Choroid plexus epithelial cell (primary cell): ENCODE measurements at regions not wholly inside any gene's neighbourhood (a gene's known extent, or its start where the extent isn't known, plus 50 kb on each side); places are given as distances from the start of the nearest gene placed in this dataset.

Experiments used
- DNase-seq: peaks from one replicate; pipeline ENCODE4 v3.0.0-alpha.2; 2010; ENCODE audit warnings: low read depth
- H3K4me3 ChIP-seq: 2 replicates; pipeline ENCODE4 v1.5.1; 2011; ENCODE audit warnings: low read depth, mild to moderate bottlenecking, control low read depth, low read length, moderate library complexity
- CTCF ChIP-seq: conservative IDR thresholded peaks from 2 replicates; pipeline ENCODE4 v1.5.1; 2011; ENCODE audit warnings: low read depth, mild to moderate bottlenecking, control low read depth, inconsistent platforms, low read length, moderate library complexity

GRCh38 chr4:137693641-137694040 lies 161.3 kb upstream of the PCDH18 start:
- no peak overlapping the region for H3K4me3 ChIP-seq
- DNase-seq: peak; percentile 43
- no peak for TF ChIP-seq CTCF

GRCh38 chr4:137692205-137692604 lies 159.9 kb upstream of the PCDH18 start:
- no peak for DNase-seq
- TF ChIP-seq CTCF: no peak
- H3K4me3 ChIP-seq: no peak overlapping the region

- H3K4me3 ChIP-seq: no peak overlapping the region
- TF ChIP-seq CTCF: no peak
- no peak for DNase-seq
Observed at GRCh38 chr4:137688651-137689050, 156.4 kb upstream of the PCDH18 start.

GRCh38 chr4:137685357-137685756 lies 153.1 kb upstream of the PCDH18 start:
- TF ChIP-seq CTCF: no peak
- no peak for DNase-seq
- no peak overlapping the region for H3K4me3 ChIP-seq

GRCh38 chr4:137681081-137681480 lies 148.8 kb upstream of the PCDH18 start:
- no peak for TF ChIP-seq CTCF
- H3K4me3 ChIP-seq: no peak overlapping the region
- no peak for DNase-seq

- DNase-seq: peak; percentile 39
- no peak for TF ChIP-seq CTCF
- H3K4me3 ChIP-seq: no peak overlapping the region
Observed at GRCh38 chr4:137678796-137679195, 146.5 kb upstream of the PCDH18 start.

- DNase-seq: peak; percentile 48
- no peak for TF ChIP-seq CTCF
Observed at GRCh38 chr4:137677863-137678262, 145.6 kb upstream of the PCDH18 start.

More at GRCh38 chr4:137677863-137678262, 145.6 kb upstream of the PCDH18 start:
- no peak overlapping the region for H3K4me3 ChIP-seq
